Pulmonary artery endothelial cell (primary cell): ENCODE measurements at regions not wholly inside any gene's neighbourhood (a gene's known extent, or its start where the extent isn't known, plus 50 kb on each side); places are given as distances from the start of the nearest gene placed in this dataset.

Source experiments
- DNase-seq: peaks from one replicate; pipeline ENCODE4 v3.0.0-alpha.2; 2011; ENCODE audit warnings: low read depth, low spot score

- DNase-seq: no peak
These were observed 71.0 kb downstream of the TMPRSS5 start for GRCh38 chr11:113634940-113635575.

- DNase-seq: peak; percentile 70
These were observed 73.1 kb downstream of the TMPRSS5 start for GRCh38 chr11:113632981-113633380.

- no peak for DNase-seq
These were observed 76.5 kb downstream of the TMPRSS5 start for GRCh38 chr11:113629562-113629961.

GRCh38 chr11:113628912-113629311 is 77.2 kb downstream of the TMPRSS5 start:
- no peak for DNase-seq

- no peak for DNase-seq
These were observed 78.2 kb downstream of the TMPRSS5 start for GRCh38 chr11:113627946-113628345.

GRCh38 chr11:113627297-113627696 is 78.8 kb downstream of the TMPRSS5 start:
- no peak for DNase-seq

GRCh38 chr11:113626736-113627135 is 79.4 kb downstream of the TMPRSS5 start:
- DNase-seq: no peak

- DNase-seq: no peak
These were observed 83.0 kb downstream of the TMPRSS5 start for GRCh38 chr11:113623114-113623513.

- peak; percentile 60 for DNase-seq
These were observed 87.7 kb downstream of the TMPRSS5 start for GRCh38 chr11:113618360-113618759.

GRCh38 chr11:113615773-113616172 is 90.3 kb downstream of the TMPRSS5 start:
- DNase-seq: no peak

- no peak for DNase-seq
These were observed 91.0 kb downstream of the TMPRSS5 start for GRCh38 chr11:113615098-113615497.

- no peak for DNase-seq
These were observed 92.0 kb downstream of the TMPRSS5 start for GRCh38 chr11:113614097-113614496.

DNA sequence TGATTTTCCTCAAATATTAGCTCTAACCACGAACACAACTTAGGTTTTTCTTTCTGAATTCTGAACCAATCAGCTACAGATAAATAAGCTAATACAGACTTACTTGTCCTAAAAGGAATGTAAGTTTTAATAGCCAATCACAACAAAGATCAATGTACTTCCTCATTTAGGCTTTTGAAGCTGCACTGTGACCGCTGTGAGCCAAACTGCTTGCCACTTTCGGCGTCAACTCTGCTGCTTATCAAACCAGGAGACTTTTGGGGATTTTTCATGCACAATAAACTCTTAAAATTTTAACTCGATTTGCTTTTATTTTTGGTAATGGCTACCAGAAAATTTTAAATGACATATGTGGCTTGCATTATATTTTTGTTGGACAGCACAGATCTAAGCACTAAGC is 92.5 kb downstream of the TMPRSS5 start:
- no peak for DNase-seq

GRCh38 chr11:113604186-113604585 is 101.9 kb downstream of the TMPRSS5 start:
- DNase-seq: no peak

DNA sequence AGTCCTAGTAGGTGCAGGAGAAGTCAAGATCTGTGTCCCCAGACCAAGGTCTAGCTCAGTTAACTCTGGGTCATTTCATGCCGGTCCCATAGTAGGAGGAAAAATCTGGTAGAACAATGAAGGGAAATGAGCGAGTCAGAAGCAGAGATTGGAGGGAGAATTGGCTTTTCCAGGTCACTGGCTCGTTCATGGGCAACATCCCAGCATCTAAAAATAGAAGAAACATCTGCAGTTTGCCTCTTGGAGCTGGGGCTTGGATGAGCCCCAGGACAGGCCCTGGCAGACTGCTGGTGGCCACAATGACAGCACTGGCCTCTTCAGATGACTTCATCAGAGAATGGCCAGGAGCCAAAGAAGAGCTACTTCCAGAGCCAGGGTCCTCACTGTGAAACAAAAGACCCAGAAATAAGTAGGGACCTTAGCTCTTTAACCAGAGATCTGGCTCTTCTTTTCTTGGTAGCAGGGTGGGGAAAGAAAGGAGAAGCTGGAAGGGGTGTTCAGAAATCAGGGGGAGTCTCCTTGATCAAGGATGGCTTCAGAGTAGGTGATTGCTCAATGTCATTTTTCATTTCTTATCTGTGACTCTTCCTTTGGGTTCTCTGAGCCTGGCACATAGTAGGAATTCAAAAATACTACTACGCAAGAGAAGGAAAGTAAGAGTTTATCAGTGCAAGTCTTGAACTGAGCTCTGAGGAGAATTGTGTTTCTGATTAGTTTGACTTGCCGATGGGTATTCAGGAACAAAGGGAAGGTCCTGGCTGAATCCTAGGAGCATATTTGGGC is 102.6 kb downstream of the TMPRSS5 start:
- DNase-seq: peak; percentile 68

- DNase-seq: no peak
These were observed 103.6 kb downstream of the TMPRSS5 start for GRCh38 chr11:113602483-113602882.

- DNase-seq: no peak
These were observed 109.5 kb downstream of the TMPRSS5 start for GRCh38 chr11:113596658-113597057.

- no peak for DNase-seq
These were observed 110.1 kb downstream of the TMPRSS5 start for GRCh38 chr11:113595810-113596594.

GRCh38 chr11:113593698-113594308 is 112.3 kb downstream of the TMPRSS5 start:
- DNase-seq: no peak

DNA sequence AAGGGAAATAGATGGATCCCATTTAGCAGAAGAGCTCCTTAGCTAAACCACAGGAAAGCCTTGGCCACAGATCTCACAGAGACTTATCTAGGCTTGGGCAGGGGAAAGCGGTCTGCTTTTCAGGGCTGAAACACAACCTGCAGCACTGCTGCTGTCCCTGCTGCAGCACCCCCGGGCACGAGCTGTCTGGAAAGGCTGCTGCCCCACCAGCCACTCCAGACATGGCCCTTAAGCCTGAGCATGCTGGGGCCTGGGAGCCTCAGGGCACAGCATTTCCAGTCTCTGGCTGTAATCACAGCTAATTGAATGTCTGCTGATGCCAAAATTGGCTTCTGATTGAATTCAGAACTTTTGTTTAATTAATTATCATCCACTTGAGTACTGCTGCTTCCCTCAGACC is 115.0 kb downstream of the TMPRSS5 start:
- no peak for DNase-seq

GRCh38 chr11:113587308-113587739 is 112.1 kb upstream of the DRD2 start:
- no peak for DNase-seq

- no peak for DNase-seq
These were observed 109.2 kb upstream of the DRD2 start for GRCh38 chr11:113584371-113584770.
